Prostate gland (tissue), 2 donors: ENCODE measurements at regions not wholly inside any gene's neighbourhood (a gene's known extent, or its start where the extent isn't known, plus 50 kb on each side); places are given as distances from the start of the nearest gene placed in this dataset.

Experiments used
- DNase-seq: peaks from one replicate; pipeline ENCODE4 v3.0.0-alpha.2; 2019; ENCODE audit warnings: low spot score
- H3K27ac ChIP-seq, 2 donors: fragments of 200-600 bp; sonication (generic); 2 replicates each; pipeline ENCODE4 v1.5.1; 2017 to 2019
- H3K27me3 ChIP-seq: fragments of 200-600 bp; sonication (generic); replicated peaks from 2 replicates; pipeline ENCODE4 v1.5.1; 2019; ENCODE audit not compliant: insufficient read depth
- H3K36me3 ChIP-seq, 2 donors: fragments of 200-600 bp; sonication (generic); 1 replicate in 1 of 2; 2 replicates in 1 of 2; pipeline versions ENCODE4 v1.5.1 to v1.8.1; 2017 to 2019
- H3K4me1 ChIP-seq: fragments of 200-600 bp; sonication (generic); replicated peaks from 2 replicates; pipeline ENCODE4 v1.5.1; 2019
- H3K4me3 ChIP-seq, 2 donors: fragments of 200-600 bp; sonication (generic); 2 replicates each; pipeline ENCODE4 v1.5.1; 2017 to 2019
- H3K9me3 ChIP-seq: fragments of 200-600 bp; sonication (generic); 2 replicates; pipeline ENCODE4 v1.5.1; 2017
- CTCF ChIP-seq, 4 experiments: fragments of 200-600 bp in 2 of 4; fragments of 450-650 bp in 2 of 4; sonication (generic) in 2 of 4; IDR thresholded peaks; 1 replicate in 3 of 4; 2 replicates in 1 of 4; pipeline ENCODE4 v1.5.1; 2016 to 2019; ENCODE audit warnings: antibody characterized with exemption in 4 of 4, mild to moderate bottlenecking in 2 of 4, moderate library complexity in 2 of 4
- POLR2A ChIP-seq: fragments of 450-650 bp; IDR thresholded peaks from one replicate; pipeline ENCODE4 v1.6.1; 2016; ENCODE audit warnings: antibody characterized with exemption, mild to moderate bottlenecking
- POLR2AphosphoS5 ChIP-seq: sonication (generic); formaldehyde crosslinking; IDR thresholded peaks from one replicate; pipeline ENCODE4 v1.6.1; 2017; ENCODE audit warnings: antibody characterized with exemption
- WGBS: methylation state at CpG from one replicate; pipeline ENCODE4 v1.1.5; 2018; 5-methylcytosine and 5-hydroxymethylcytosine counted together
- intact Hi-C: fragments of 100-400 bp; cut with DNase I; formaldehyde crosslinking; loops from one replicate; pipeline ENCODE4 v1.14.2; 2022

- intact Hi-C loops = loop anchor here (5.0 kb wide), 1 partner anchor 100 kb away; no protein-coding TSS in a partner anchor
- Histone ChIP-seq H3K9me3 (no peaks in the 10 kb centered on the region), H3K27me3 (no peaks in the 10 kb centered on the region), H3K36me3 (no peaks in the 10 kb centered on the region), H3K27ac (no peak overlapping the region), H3K4me3 (no peak overlapping the region), H3K4me1 (no peaks in the 10 kb centered on the region)
- TF ChIP-seq POLR2AphosphoS5 = no peak
- no peak for TF ChIP-seq POLR2A
- TF ChIP-seq CTCF (IDR thresholded peaks at IDR 0.05) = no peak
- DNase-seq = no peak
- WGBS = 87% methylated on average over 5 of the region's 5 CpGs
Measured at GRCh38 chr3:177437513-177438337, 240.4 kb upstream of the TBL1XR1 start.

- Histone ChIP-seq H3K27ac (no peak overlapping the region), H3K4me1 (no peaks in the 10 kb centered on the region), H3K9me3 (no peaks in the 10 kb centered on the region), H3K4me3 (no peak overlapping the region), H3K36me3 (no peaks in the 10 kb centered on the region), H3K27me3 (no peaks in the 10 kb centered on the region)
- no peak for TF ChIP-seq CTCF (IDR thresholded peaks at IDR 0.05)
- TF ChIP-seq POLR2AphosphoS5 = no peak
- TF ChIP-seq POLR2A = no peak
- WGBS = 95% methylated on average over 7 of the region's 7 CpGs
- DNase-seq = no peak
- intact Hi-C loops = loop anchor here (5.0 kb wide), 1 partner anchor 99 kb away; no protein-coding TSS in a partner anchor
Measured at GRCh38 chr3:177438596-177439220, 241.4 kb upstream of the TBL1XR1 start.

GRCh38 chr3:177439694-177440269 is 242.5 kb upstream of the TBL1XR1 start:
- H3K27ac ChIP-seq = no peak overlapping the region
- intact Hi-C loops = loop anchor here (5.0 to 10.0 kb wide), 4 partner anchors 77 to 242 kb away; partner anchors contain the start of gene TBL1XR1

GRCh38 chr3:177440456-177441104 is 243.3 kb upstream of the TBL1XR1 start:
- 91% methylated on average over 8 of the region's 8 CpGs for WGBS
- intact Hi-C loops = loop anchor here (5.0 to 10.0 kb wide), 3 partner anchors 78 to 243 kb away; partner anchors contain the start of gene TBL1XR1
- Histone ChIP-seq H3K27me3 (no peaks in the 10 kb centered on the region), H3K9me3 (no peaks in the 10 kb centered on the region), H3K4me3 (no peak overlapping the region), H3K27ac (no peak overlapping the region), H3K36me3 (no peaks in the 10 kb centered on the region), H3K4me1 (no peaks in the 10 kb centered on the region)
- DNase-seq = no peak
- TF ChIP-seq POLR2A = no peak
- TF ChIP-seq POLR2AphosphoS5 = no peak
- no peak for TF ChIP-seq CTCF (IDR thresholded peaks at IDR 0.05)

More at GRCh38 chr3:177439694-177440269, 242.5 kb upstream of the TBL1XR1 start:
- DNase-seq = no peak
- Histone ChIP-seq H3K4me1 (no peaks in the 10 kb centered on the region), H3K9me3 (no peaks in the 10 kb centered on the region), H3K36me3 (no peaks in the 10 kb centered on the region), H3K27me3 (no peaks in the 10 kb centered on the region), H3K4me3 (no peak overlapping the region)
- no peak for TF ChIP-seq CTCF (IDR thresholded peaks at IDR 0.05)
- no peak for TF ChIP-seq POLR2A
- no peak for TF ChIP-seq POLR2AphosphoS5
- 48% methylated on average over 3 of the region's 3 CpGs for WGBS
